Occipital lobe (tissue), 1 donor: ENCODE measurements at regions not wholly inside any gene's neighbourhood (a gene's known extent, or its start where the extent isn't known, plus 50 kb on each side); places are given as distances from the start of the nearest gene placed in this dataset.

ENCODE experiments used
- DNase-seq: peaks from one replicate; lab custom pipeline; 2025; lab: John Stamatoyannopoulos, UW

- no peak for DNase-seq
Measured at GRCh38 chr4:14767142-14767541, 235.1 kb upstream of the CPEB2 start.

GRCh38 chr4:14768449-14768848 is 233.8 kb upstream of the CPEB2 start:
- no peak for DNase-seq

GRCh38 chr4:14769993-14770392 is 232.3 kb upstream of the CPEB2 start:
- DNase-seq: no peak

DNA sequence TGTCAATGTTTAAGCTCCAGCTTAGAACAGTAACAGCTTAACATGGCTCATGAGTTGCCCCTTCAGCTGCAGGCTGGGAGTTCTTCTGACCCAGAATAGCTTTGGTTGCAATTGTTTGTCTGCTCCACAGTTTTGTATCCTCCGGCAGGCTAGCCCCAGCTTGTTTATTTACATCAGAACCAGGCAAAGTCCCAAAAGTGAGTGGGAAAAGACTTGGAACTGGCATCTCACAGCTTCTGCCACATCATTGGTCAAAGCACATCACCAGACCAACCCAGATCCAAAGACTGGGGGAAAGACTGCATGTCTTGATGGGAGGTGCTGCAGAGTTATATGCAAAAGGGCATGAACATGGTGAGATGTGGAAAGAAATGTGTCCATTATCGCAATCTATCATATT is 231.2 kb upstream of the CPEB2 start:
- no peak for DNase-seq

DNA sequence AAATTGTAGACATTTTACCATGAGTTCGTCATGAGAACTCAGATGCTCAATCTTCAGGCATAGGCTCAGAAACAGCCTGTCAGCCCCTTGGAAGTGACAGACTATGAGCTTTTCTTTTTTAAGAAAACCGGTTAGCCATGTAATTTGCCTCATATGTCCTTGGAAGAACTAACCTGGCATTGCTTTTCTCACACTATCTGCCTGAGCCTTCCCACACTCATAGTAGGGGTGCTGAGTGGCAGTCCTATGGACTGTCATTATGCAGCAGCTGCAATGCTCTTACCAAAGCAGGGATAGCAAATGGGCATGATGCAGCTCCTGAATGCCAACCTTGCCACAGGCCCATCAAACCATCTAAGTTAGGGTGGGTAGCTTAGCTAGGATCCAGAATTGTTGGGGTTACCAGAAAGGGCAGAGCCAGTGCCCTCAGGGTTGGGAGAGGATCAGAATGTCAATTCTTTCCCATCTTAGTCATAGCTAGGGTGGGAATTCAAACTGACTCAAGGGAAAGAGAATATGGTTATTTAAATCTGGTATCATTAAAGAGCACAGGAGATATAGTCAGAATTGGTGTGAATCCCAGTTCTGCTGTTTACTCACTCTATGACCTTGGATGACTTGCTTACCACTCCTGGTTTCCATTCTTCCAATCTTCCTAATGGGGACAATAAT is 230.6 kb upstream of the CPEB2 start:
- DNase-seq: no peak

DNA sequence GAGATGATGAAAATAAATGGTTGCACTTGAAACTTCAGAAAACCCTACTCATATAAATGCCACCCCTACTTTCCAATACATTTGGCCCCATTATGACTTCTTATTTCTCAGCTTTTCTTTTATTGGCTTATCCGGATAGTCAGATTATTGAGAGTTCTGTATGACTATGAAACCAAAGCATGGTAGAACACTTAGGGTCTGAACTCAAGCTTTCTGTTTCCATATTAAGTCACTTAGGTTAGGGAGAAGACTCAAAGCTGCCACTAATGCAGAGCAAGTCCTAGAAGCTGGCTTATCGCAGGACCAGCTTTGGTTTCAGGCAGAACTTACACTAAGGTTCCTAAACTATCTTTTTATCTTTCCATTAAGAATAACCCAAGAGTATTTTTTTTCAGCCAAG is 229.9 kb upstream of the CPEB2 start:
- no peak for DNase-seq

GRCh38 chr4:14783011-14783877 is 219.0 kb upstream of the CPEB2 start:
- no peak for DNase-seq

DNA sequence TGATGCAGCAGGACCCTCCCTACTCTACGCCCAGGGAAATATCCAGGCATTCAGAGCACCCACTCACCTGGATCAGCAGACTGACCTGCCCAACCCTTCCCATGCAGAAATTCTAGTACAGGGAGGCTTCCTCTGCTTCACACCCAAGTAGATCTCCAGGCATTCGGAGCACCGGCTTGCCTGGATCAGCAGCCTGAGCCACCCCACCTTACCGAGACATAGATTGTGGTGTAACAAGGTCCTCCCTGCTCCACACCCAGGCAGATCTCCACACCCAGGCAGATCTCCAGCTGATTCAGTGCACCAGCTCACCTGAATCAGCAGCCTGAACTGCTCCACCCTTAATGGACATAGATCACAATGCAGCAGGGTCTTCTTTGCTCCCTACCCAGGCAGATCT is 215.1 kb upstream of the CPEB2 start:
- DNase-seq: no peak

DNA sequence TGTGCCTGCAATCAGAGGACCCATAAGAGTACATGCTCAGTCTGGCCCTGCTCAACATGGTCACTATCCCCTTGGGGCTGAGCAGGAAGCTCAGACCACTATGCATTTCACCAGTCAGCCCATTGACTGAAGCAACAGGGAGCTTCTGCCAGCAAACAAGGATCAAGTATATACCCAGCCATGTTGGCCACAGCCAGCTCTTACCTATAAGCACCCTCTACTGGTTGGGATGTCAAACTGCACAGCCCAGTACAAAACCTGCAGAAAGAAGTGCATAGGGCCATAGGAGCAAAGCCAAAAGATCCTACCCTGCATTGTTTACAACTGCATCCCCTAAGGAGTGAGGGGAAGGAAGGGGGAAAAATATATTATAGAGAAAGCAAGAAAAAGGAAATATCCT is 214.4 kb upstream of the CPEB2 start:
- no peak for DNase-seq

DNA sequence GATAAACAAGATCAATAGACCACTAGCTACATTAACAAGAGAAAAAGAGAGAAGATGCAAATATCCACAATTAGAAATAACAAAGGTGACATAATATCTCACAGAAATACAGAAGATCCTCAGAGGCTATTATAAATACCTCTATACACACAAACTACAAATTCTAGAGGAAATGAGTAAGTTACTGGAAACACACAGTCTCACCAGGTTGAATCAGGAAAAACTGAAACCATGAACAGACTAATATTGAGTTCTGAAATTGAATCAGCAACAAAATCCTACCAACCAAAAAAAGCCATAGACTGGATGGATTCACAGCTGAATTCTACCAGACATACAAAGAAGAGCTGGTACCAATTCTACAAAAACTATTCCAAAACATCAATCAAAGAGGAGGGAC is 211.8 kb upstream of the CPEB2 start:
- no peak for DNase-seq

DNA sequence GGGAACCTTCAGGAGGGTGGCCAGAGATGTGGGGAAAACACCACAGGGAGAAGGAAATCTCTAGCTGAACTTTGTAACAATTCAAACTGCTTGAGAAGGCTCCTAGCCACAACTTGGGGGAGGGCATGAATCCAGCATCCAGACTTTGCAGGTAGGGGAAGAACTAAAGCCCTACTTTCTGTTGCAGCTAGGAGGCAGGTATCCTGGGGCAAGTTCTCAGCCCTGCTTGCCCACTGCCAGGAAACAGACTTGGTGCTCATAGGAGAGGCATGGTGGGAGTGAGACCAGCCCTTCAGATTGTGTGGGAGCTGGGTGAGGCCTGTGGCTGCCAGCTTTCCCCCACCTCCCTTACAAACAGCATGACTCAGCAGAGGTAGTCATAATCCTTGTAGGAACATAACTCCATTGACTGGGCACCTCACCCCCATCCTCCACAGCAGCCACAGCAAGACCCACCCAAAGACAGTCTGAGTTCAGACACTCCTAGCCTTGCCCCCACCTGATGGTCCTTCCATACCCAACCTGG is 209.5 kb upstream of the CPEB2 start:
- no peak for DNase-seq

DNA sequence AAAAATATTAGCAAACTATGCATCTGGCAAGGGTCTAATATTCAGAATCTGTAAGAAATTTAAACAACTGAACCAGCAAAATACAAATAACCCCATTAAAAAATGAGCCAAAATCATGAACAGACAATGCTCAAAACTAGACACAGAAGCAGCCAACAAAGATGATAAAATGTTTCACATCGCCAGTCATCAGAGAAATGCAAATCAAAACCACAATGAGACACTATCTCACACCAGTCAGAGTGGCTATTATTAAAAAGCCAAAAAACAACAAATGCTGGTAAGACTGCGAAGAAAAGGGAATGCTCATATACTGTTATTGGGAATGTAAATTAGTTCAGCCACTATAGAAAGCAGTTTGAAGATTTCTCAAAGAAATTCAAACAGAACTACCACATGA is 201.3 kb upstream of the CPEB2 start:
- DNase-seq: no peak

GRCh38 chr4:14802596-14802995 is 199.7 kb upstream of the CPEB2 start:
- DNase-seq: no peak

GRCh38 chr4:14807856-14808255 is 194.4 kb upstream of the CPEB2 start:
- DNase-seq: no peak

GRCh38 chr4:14809203-14809602 is 193.1 kb upstream of the CPEB2 start:
- DNase-seq: no peak

DNA sequence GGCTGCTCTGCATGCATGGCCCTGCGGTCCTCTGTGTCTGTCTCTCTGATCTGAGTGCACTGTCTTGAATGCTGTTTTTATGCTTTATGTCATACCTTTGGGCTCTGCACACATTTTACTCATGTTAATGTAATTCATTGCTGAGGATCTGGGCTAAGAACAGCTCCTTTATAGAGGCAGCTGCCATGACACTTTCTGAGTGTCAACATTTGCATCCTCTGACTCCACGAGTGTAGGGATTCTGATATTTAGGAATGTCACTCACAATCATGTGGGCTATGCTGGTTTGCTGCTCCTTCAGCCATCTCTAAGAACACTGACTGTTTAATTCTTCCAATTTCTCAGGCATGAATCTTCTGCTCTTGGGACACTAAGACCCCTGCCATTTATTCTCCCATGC is 192.2 kb upstream of the CPEB2 start:
- DNase-seq: no peak

DNA sequence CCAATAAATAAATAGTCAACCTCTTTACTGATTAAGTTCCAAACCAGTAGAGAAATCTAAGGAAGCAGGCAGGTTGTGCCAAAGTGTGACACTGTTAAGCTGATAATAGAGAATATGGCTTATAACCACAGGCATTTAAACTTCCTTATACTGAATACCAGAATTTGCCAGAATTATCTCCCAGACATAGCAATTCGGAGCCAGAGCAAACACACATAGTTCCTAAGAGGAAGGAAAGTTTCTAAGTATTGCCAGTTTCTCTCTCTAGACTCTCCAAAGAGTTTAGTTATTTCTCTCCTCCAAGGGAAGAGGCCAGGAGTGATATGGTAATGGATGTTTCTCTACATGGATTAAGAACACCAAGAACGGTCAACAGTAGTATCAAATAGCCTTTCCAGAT is 191.7 kb upstream of the CPEB2 start:
- no peak for DNase-seq

DNA sequence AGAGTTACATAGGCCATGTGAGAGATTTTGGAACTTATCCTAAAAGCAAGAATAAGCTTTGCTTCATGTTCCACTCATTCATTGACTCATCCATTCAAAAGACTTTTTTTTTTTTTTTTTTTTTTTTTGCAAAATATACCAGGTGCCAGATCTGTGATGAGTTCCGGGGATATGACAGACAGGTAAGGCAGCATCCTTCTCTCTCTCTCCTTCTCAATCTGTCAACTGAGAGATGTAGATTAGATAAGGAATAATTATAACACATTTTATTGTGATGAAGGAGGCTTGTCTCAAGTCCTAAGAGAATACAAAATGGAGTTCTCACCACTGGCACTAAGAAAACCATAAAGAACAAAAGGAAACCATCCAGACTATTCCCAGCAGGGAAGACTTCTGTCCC is 190.2 kb upstream of the CPEB2 start:
- DNase-seq: no peak

DNA sequence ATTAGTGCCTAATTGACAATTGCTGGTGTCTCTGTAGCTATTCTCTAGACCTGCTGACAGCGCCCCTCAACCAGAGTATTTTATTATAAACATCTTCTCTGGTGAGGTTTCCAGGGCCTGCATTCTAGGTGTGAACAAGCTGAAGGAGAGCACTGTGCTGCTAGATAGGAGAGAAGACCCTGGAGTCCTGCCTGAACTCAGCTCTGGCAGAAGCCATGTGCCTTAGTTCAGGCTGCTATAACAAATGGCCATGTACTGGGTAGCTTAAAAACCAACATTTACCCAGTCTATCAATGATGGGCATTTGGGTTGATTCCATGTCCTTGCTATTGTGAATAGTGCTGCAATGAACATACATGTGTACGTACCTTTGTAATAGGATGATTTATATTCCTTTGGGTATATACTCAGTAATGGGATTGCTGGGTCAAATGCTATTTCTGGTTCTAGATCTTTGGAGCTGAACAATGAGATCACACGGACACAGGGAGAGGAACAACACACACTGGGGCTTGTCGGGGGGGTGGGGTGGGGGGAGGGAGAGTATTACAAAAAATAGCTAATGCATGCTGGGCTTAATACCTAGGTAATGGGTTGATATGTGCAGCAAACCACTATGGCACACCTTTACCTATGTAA is 185.5 kb upstream of the CPEB2 start:
- DNase-seq: no peak

DNA sequence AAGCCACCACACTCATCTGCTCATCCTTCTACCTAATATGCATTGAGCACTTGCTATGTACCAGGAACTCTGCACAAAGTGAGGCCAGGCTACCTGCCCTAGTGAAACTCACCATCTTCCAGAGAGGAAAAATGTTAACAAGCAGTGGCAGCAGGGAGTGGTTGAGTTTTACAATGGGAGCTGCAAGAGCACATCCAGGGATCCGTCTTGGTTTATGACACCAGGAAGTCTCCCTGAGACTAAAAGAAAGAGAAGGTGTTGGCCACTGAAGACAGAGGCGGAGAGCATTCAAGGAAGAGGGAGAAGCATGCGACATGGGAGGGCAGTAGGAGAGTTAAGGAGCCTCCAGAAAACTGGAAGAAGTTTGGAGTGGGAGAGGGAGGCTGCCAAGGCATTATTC is 178.1 kb upstream of the CPEB2 start:
- no peak for DNase-seq

DNA sequence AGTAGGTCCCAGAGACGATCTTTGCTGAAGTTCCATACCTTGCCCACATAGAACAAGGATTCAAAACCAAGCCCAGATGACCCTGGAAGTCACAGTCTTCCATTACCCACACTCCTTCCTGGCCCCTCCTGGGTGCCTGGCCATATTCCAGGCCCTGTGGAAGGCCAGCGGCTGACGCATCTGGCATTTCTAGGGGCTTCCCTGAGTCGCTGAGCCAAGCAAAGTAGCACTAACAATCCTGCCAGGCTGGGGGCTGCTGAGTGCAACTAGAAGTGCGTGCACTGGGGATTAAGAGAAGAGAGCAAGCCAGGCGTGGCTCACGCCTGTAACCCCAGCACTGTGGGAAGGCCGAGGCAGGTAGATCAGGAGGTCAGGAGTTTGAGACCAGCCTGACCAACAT is 175.2 kb upstream of the CPEB2 start:
- DNase-seq: no peak

DNA sequence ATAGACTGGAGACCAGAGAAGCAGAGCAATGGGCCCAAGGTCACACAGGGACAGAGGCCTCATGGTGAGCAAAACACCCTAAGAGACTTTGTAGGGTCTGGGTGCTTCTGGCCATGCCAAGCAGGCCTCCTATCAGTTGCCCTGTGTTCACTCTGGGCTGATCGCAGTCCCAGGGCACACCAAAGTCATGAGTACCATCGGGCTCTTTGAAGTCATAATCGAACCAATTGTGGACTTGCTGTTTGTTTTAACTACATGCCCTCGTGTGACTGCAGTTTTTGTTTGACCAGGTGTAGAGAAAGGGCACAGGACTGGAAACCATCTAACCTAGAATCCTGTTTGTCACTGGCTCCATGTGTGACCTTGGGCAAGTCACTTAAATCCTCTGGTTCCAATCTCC is 172.5 kb upstream of the CPEB2 start:
- no peak for DNase-seq

GRCh38 chr4:14831416-14831815 is 170.9 kb upstream of the CPEB2 start:
- DNase-seq: no peak
